Aorta (tissue), 5 donors: ENCODE measurements at regions not wholly inside any gene's neighbourhood (a gene's known extent, or its start where the extent isn't known, plus 50 kb on each side); places are given as distances from the start of the nearest gene placed in this dataset.

Source experiments
- ATAC-seq: fragments of 200-7000 bp; cut with Tn5 transposase; one replicate; pipeline ENCODE4 v1.9.1; 2022; ENCODE audit warnings: moderate library complexity; ENCODE audit not compliant: low FRiP score
- DNase-seq, 2 donors: peaks; one replicate each; pipeline ENCODE4 v3.0.0-alpha.2; 2020
- H3K27ac ChIP-seq, 2 donors: one replicate each; pipeline ENCODE4 v1.5.1; 2013; ENCODE audit warnings: low read length in 2 of 2, mild to moderate bottlenecking in 2 of 2, moderate library complexity in 2 of 2, control low read depth in 1 of 2, inconsistent platforms in 1 of 2, low read depth in 1 of 2
- H3K27me3 ChIP-seq, 2 donors: one replicate each; pipeline ENCODE4 v1.6.1; 2013; ENCODE audit warnings: control low read depth in 1 of 2, low read length in 1 of 2, mild to moderate bottlenecking in 1 of 2, moderate library complexity in 1 of 2; ENCODE audit not compliant: insufficient read depth in 2 of 2, control insufficient read depth in 1 of 2
- H3K36me3 ChIP-seq, 2 donors: one replicate each; pipeline ENCODE4 v1.6.1; 2013; ENCODE audit warnings: control low read depth in 1 of 2, low read length in 1 of 2, mild to moderate bottlenecking in 1 of 2; ENCODE audit not compliant: insufficient read depth in 2 of 2, control insufficient read depth in 1 of 2
- H3K4me1 ChIP-seq, 2 donors: one replicate each; pipeline ENCODE4 v1.6.1; 2013; ENCODE audit warnings: low read length in 2 of 2, control low read depth in 1 of 2, mild to moderate bottlenecking in 1 of 2, moderate library complexity in 1 of 2; ENCODE audit not compliant: insufficient read depth in 2 of 2, control insufficient read depth in 1 of 2
- H3K4me3 ChIP-seq, 2 donors: one replicate each; pipeline ENCODE4 v1.5.1; 2013; ENCODE audit warnings: low read length in 2 of 2, control low read depth in 1 of 2, mild to moderate bottlenecking in 1 of 2
- H3K9me3 ChIP-seq: one replicate; pipeline ENCODE4 v1.6.1; 2013; ENCODE audit warnings: mild to moderate bottlenecking, low read length; ENCODE audit not compliant: control insufficient read depth
- WGBS, 2 donors: extraction: QIAGEN DNeasy Blood & Tissue Kit; methylation state at CpG; one replicate each; pipeline ENCODE4 v1.1.7; 2013; 5-methylcytosine and 5-hydroxymethylcytosine counted together
- intact Hi-C, 2 donors: fragments of 100-400 bp; cut with DNase I; formaldehyde crosslinking; loops; one replicate each; pipeline versions ENCODE4 v1.14.2 to v1.15.0; 2022
- donor health status: healthy with polysubstance abuse.
- donor health status: Bipolar disorder and iron deficiency.
- donor health status: DM: no; HTN: no; CAD: no.
- donor health status: DM: no; HTN: no; CAD: no.
- donor health status: DM: yes; HTN: yes; CAD: no.

DNA sequence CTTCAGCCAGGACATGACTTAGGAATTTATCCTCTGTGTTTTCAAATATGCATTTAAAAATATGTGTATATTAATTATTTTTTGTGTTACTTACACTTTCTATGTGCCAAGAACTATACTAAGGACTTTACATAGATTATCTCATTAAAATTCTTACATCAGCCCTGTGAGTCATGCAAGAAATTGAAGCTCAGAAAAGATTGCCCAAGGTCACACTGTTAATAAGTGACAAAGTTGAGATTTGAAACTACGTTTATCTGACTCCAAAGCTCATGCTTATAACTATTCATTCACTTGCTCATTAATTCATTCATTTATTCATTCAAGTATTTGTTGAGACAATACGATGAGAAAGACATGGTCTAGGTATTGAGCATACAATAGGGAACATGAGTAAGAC is 62.9 kb upstream of the CHRDL1 start:
- no peak for DNase-seq
- no peak overlapping the region for H3K4me3 ChIP-seq
- no peaks in the 10 kb centered on the region for H3K4me1 ChIP-seq
- no peak for ATAC-seq
- no peaks in the 10 kb centered on the region for H3K36me3 ChIP-seq
- 70 to 84% methylated on average over 2 of the region's 2 CpGs for WGBS, 2 donors
- intact Hi-C loops, result no loop called here
- H3K9me3 ChIP-seq, result no peaks in the 10 kb centered on the region
- H3K27ac ChIP-seq, result no peak overlapping the region
- H3K27me3 ChIP-seq, result no peaks in the 10 kb centered on the region

DNA sequence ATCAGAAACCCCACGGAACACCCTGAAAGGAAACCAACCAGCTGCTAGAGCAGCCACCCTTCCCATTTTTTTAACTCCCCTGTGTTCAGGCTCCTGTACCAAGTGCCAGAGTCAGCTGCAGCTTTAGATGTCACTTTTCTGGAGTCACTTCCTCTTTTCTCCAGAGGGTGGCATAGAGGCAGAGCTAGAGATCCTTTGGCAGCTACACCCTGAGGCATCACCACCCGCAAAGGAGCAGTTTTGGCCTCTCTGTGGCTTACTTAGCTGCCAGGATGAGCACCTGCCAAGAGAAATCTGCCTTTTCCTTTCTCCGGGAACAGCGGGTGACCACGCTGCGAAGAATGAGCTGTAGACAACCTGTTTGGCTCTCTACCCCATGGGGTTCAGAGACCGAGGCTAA is 58.0 kb upstream of the CHRDL1 start:
- Histone ChIP-seq H3K27ac (no peak overlapping the region), H3K4me1 (no peaks in the 10 kb centered on the region), H3K27me3 (no peaks in the 10 kb centered on the region), H3K9me3 (no peaks in the 10 kb centered on the region), H3K36me3 (no peaks in the 10 kb centered on the region), H3K4me3 (no peak overlapping the region)
- 13 to 25% methylated on average over 7 of the region's 7 CpGs for WGBS, 2 donors
- intact Hi-C loops, result no loop called here
- DNase-seq, result no peak
- no peak for ATAC-seq

GRCh38 chrX:110852180-110852579 is 56.6 kb upstream of the CHRDL1 start:
- no peaks in the 10 kb centered on the region for H3K9me3 ChIP-seq
- no peak for ATAC-seq
- no peak overlapping the region for H3K4me3 ChIP-seq
- intact Hi-C loops, result no loop called here
- DNase-seq, result no peak
- H3K4me1 ChIP-seq, result no peaks in the 10 kb centered on the region
- WGBS, 2 donors, result 50 to 66% methylated on average over 4 of the region's 4 CpGs
- no peaks in the 10 kb centered on the region for H3K36me3 ChIP-seq
- H3K27ac ChIP-seq, result no peak overlapping the region
- H3K27me3 ChIP-seq, result no peaks in the 10 kb centered on the region

- peak in 1 of 2 donors; percentile 71 for DNase-seq
- H3K4me3 ChIP-seq, result no peak overlapping the region
- WGBS, 2 donors, result 63 to 74% methylated on average over 4 of the region's 4 CpGs
- no peaks in the 10 kb centered on the region for H3K9me3 ChIP-seq
- no peaks in the 10 kb centered on the region for H3K4me1 ChIP-seq
- H3K27ac ChIP-seq, result no peak overlapping the region
- intact Hi-C loops, result no loop called here
- no peaks in the 10 kb centered on the region for H3K36me3 ChIP-seq
- no peak for ATAC-seq
- no peaks in the 10 kb centered on the region for H3K27me3 ChIP-seq
Measured at GRCh38 chrX:110851780-110852179, 56.2 kb upstream of the CHRDL1 start.

DNA sequence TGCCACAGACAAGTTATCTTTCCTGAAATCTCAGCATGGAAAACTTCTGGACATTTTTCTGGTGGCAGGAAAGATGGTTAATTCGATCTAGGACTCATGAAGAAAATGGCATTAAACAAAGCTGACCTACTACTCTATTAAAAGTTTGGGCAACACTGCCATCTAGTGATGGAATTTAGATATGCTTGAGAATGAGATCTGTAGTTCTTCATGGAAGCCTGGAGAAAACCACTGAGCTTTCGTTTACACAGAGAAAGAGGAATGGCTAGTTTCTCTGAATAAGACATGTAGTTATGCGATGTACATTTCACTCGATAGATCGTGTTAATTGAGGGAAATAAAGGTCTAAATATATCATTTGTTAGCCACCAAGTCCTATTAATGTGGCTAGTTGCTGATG is 51.7 kb upstream of the CHRDL1 start:
- intact Hi-C loops, result loop anchor here (2.0 to 10.0 kb wide), 3 partner anchors 397 to 683 kb away; no protein-coding TSS in a partner anchor
- Histone ChIP-seq H3K9me3 (no peaks in the 10 kb centered on the region), H3K27ac (no peak overlapping the region), H3K4me3 (no peak overlapping the region), H3K4me1 (no peaks in the 10 kb centered on the region), H3K36me3 (no peaks in the 10 kb centered on the region), H3K27me3 (no peaks in the 10 kb centered on the region)
- ATAC-seq (peak; percentile 80), DNase-seq (no peak)
- 2 to 6% methylated on average over 5 of the region's 5 CpGs for WGBS, 2 donors

DNA sequence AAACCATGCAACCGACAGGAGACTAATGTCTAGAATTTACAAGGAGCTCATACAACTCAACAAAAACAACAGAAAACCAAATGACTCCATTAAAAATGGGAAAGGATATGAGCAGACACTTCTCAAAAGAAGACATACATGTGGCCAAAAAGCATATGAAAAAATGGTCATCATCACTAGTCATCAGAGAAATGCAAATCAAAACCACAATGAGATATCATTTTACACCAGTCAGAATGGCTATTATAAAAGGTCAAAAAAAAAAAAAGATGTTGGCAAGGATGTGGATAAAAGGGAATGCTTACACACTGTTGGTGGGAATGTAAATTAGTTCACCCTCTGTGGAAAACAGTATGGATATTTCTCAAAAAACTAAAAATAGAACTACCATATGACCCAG is 50.5 kb upstream of the CHRDL1 start:
- ATAC-seq (no peak), DNase-seq (no peak)
- no peaks in the 10 kb centered on the region for H3K27me3 ChIP-seq
- H3K9me3 ChIP-seq, result no peaks in the 10 kb centered on the region
- 67 to 85% methylated on average over 1 of the region's 1 CpG for WGBS, 2 donors
- intact Hi-C loops, result loop anchor here (2.0 to 10.0 kb wide), 3 partner anchors 395 to 681 kb away; no protein-coding TSS in a partner anchor
- no peaks in the 10 kb centered on the region for H3K4me1 ChIP-seq
- H3K36me3 ChIP-seq, result no peaks in the 10 kb centered on the region
- no peak overlapping the region for H3K27ac ChIP-seq
- no peak overlapping the region for H3K4me3 ChIP-seq
